IMR-90 (cell line): ENCODE measurements at regions not wholly inside any gene's neighbourhood (a gene's known extent, or its start where the extent isn't known, plus 50 kb on each side); places are given as distances from the start of the nearest gene placed in this dataset.

Experiments
- ATAC-seq: fragments of 200-7000 bp; cut with Tn5 transposase; 2 replicates; pipeline ENCODE4 v1.9.1; 2020; ENCODE audit warnings: low read depth, mild to moderate bottlenecking, moderate library complexity
- BruUV-seq: library from RNA; stranded (reverse); fragments of 400-500 nt; replicated peaks from 2 replicates; lab custom pipeline; 2021; lab: Mats Ljungman, UMichigan
- CTCF ChIA-PET: fragments of 300-600 bp; formaldehyde crosslinking; extraction: SDS; loops from one replicate; lab custom pipeline; 2021; ENCODE audit warnings: antibody characterized with exemption; lab: Yijun Ruan, JAX
- POLR2A ChIA-PET: fragments of 300-600 bp; sonication (Branson Sonifier 250); formaldehyde crosslinking; loops from one replicate; lab custom pipeline; 2022; ENCODE audit warnings: antibody characterized with exemption; ENCODE audit not compliant: unreplicated experiment; lab: Charles Lee
- DNase-seq: peaks from one replicate; pipeline ENCODE4 v3.0.0; 2013
- H2AFZ ChIP-seq: replicated peaks from 2 replicates; pipeline ENCODE3; 2013; ENCODE audit warnings: low read length, mild to moderate bottlenecking; ENCODE audit not compliant: poor library complexity
- H2AK5ac ChIP-seq: 2 replicates; pipeline ENCODE4 v1.6.1; 2013; ENCODE audit warnings: low read depth, low read length, inconsistent platforms
- H2AK9ac ChIP-seq: replicated peaks from 2 replicates; pipeline ENCODE3; 2013; ENCODE audit warnings: mild to moderate bottlenecking, low read depth, low read length, moderate library complexity; ENCODE audit not compliant: poor library complexity
- H2BK120ac ChIP-seq: 2 replicates; pipeline ENCODE4 v1.6.1; 2013; ENCODE audit warnings: low read depth, low read length, inconsistent platforms
- H2BK15ac ChIP-seq: 3 replicates; pipeline ENCODE4 v1.6.1; 2013; ENCODE audit warnings: low read depth, low read length, inconsistent platforms
- H2BK20ac ChIP-seq: 2 replicates; pipeline ENCODE4 v1.6.1; 2013; ENCODE audit warnings: low read depth, mild to moderate bottlenecking, inconsistent platforms, low read length, moderate library complexity
- H2BK5ac ChIP-seq: 2 replicates; pipeline ENCODE4 v1.6.1; 2013; ENCODE audit warnings: mild to moderate bottlenecking, low read depth, low read length, inconsistent platforms; ENCODE audit not compliant: poor library complexity, severe bottlenecking
- H3K14ac ChIP-seq: replicated peaks from 2 replicates; pipeline ENCODE4 v1.6.1; 2013; ENCODE audit warnings: low read depth, low read length, inconsistent platforms
- H3K18ac ChIP-seq: 2 replicates; pipeline ENCODE4 v1.6.1; 2013; ENCODE audit warnings: low read depth, low read length, control low read depth
- H3K23ac ChIP-seq: 2 replicates; pipeline ENCODE4 v1.6.1; 2013; ENCODE audit warnings: low read depth, low read length, inconsistent platforms
- H3K27ac ChIP-seq: 2 replicates; pipeline ENCODE4 v1.5.1; 2013; ENCODE audit warnings: mild to moderate bottlenecking, control low read depth, low read length; ENCODE audit not compliant: insufficient read depth
- H3K27me3 ChIP-seq: 2 replicates; pipeline ENCODE4 v1.6.1; 2013; ENCODE audit warnings: low read length; ENCODE audit not compliant: control insufficient read depth, insufficient read depth
- H3K36me3 ChIP-seq: 2 replicates; pipeline ENCODE4 v1.6.1; 2013; ENCODE audit warnings: low read length, mixed read lengths; ENCODE audit not compliant: control insufficient read depth, insufficient read depth
- H3K4ac ChIP-seq: 2 replicates; pipeline ENCODE4 v1.6.1; 2013; ENCODE audit warnings: low read depth, low read length, inconsistent platforms
- H3K4me1 ChIP-seq: 2 replicates; pipeline ENCODE4 v1.6.1; 2013; ENCODE audit warnings: low read length, mixed read lengths; ENCODE audit not compliant: control insufficient read depth, insufficient read depth
- H3K4me2 ChIP-seq: 2 replicates; pipeline ENCODE4 v1.6.1; 2013; ENCODE audit warnings: low read depth, mild to moderate bottlenecking, control low read depth, low read length, moderate library complexity
- H3K4me3 ChIP-seq: 2 replicates; pipeline ENCODE4 v1.5.1; 2013; ENCODE audit warnings: low read depth, mild to moderate bottlenecking, control low read depth, low read length, moderate library complexity; ENCODE audit not compliant: insufficient read depth
- H3K56ac ChIP-seq: 2 replicates; pipeline ENCODE4 v1.6.1; 2013; ENCODE audit warnings: low read length, inconsistent platforms; ENCODE audit not compliant: insufficient read depth; ENCODE audit errors: extremely low read depth
- H3K79me1 ChIP-seq, 2 experiments: 2 replicates each; pipeline ENCODE4 v1.6.1; 2013; ENCODE audit warnings: low read length in 2 of 2, inconsistent platforms in 1 of 2, low read depth in 1 of 2
- H3K9ac ChIP-seq: 2 replicates; pipeline ENCODE4 v1.6.1; 2013; ENCODE audit warnings: low read depth, low read length, control low read depth
- H3K9me1 ChIP-seq: 2 replicates; pipeline ENCODE4 v1.6.1; 2013; ENCODE audit warnings: low read length, inconsistent platforms; ENCODE audit not compliant: insufficient read depth
- H3K9me3 ChIP-seq: 2 replicates; pipeline ENCODE4 v1.6.1; 2013; ENCODE audit warnings: low read length; ENCODE audit not compliant: control insufficient read depth, insufficient read depth
- H4K20me1 ChIP-seq: 2 replicates; pipeline ENCODE4 v1.6.1; 2013; ENCODE audit warnings: low read length, inconsistent platforms; ENCODE audit not compliant: insufficient read depth
- H4K5ac ChIP-seq: 2 replicates; pipeline ENCODE4 v1.6.1; 2013; ENCODE audit warnings: mild to moderate bottlenecking, low read depth, low read length, control low read depth
- H4K8ac ChIP-seq, 2 experiments: 2 replicates each; pipeline ENCODE4 v1.6.1; 2013; ENCODE audit warnings: low read depth in 2 of 2, low read length in 2 of 2, control low read depth in 1 of 2, inconsistent platforms in 1 of 2
- H4K91ac ChIP-seq: 2 replicates; pipeline ENCODE4 v1.6.1; 2013; ENCODE audit warnings: low read depth, low read length, inconsistent platforms; ENCODE audit not compliant: insufficient read depth
- CHD1 ChIP-seq: IDR thresholded peaks from 2 replicates; pipeline ENCODE4 v1.6.1; 2012; ENCODE audit warnings: low read depth, low read length, improper control_type of control experiment
- MAZ ChIP-seq: IDR thresholded peaks from 2 replicates; pipeline ENCODE4 v1.6.1; 2012; ENCODE audit warnings: low read depth, mild to moderate bottlenecking, low read length, improper control_type of control experiment, moderate library complexity, borderline replicate concordance
- MXI1 ChIP-seq: IDR thresholded peaks from 2 replicates; pipeline ENCODE4 v1.6.1; 2012; ENCODE audit warnings: low read depth, mild to moderate bottlenecking, low read length, moderate library complexity, borderline replicate concordance
- RAD21 ChIP-seq: IDR thresholded peaks from 2 replicates; pipeline ENCODE4 v1.6.1; 2012; ENCODE audit warnings: low read length, improper control_type of control experiment
- RCOR1 ChIP-seq: IDR thresholded peaks from 2 replicates; pipeline ENCODE4 v1.6.1; 2012; ENCODE audit warnings: mild to moderate bottlenecking, low read length, improper control_type of control experiment; ENCODE audit not compliant: insufficient replicate concordance
- RFX5 ChIP-seq: IDR thresholded peaks from 2 replicates; pipeline ENCODE4 v1.8.0; 2012; ENCODE audit warnings: low read depth, mild to moderate bottlenecking, low read length, moderate library complexity
- SMC3 ChIP-seq: fragments of 150-350 bp; IDR thresholded peaks from 2 replicates; pipeline ENCODE4 v1.6.1; 2016; ENCODE audit warnings: low read depth, mild to moderate bottlenecking, antibody characterized with exemption, low read length, moderate library complexity
- WGBS, 2 experiments: methylation state at CpG; one replicate each; pipeline versions ENCODE4 v1.1.5 to v1.1.7; 2013; ENCODE audit warnings: missing lambda C conversion rate in 2 of 2; ENCODE audit not compliant: insufficient read length in 1 of 2; ENCODE audit errors: extremely low coverage in 2 of 2; 5-methylcytosine and 5-hydroxymethylcytosine counted together
- dilution Hi-C: fragments of 300-500 bp; cut with HindIII; formaldehyde crosslinking; loops from one replicate; pipeline ENCODE4 v1.14.3; 2018; ENCODE audit warnings: low sequenced_read_pairs; ENCODE audit not compliant: unreplicated experiment
- in situ Hi-C: fragments of 300-500 bp; cut with MboI; formaldehyde crosslinking; loops from 3 replicates; pipeline ENCODE4 v1.14.3; 2019; ENCODE audit warnings: low sequenced_read_pairs, inconsistent platforms, mixed read lengths
- intact Hi-C: fragments of 100-400 bp; cut with micrococcal nuclease; formaldehyde crosslinking; loops from 2 replicates; pipeline ENCODE4 v1.10.0; 2022
- TF ChIP-seq, protein P1 (sequence below): conservative IDR thresholded peaks from 2 replicates; pipeline ENCODE4 v1.5.1; 2012; ENCODE audit warnings: mild to moderate bottlenecking, low read depth, low read length, improper control_type of control experiment
- TF ChIP-seq, protein P2 (sequence below): fragments of 150-350 bp; IDR thresholded peaks from 2 replicates; pipeline ENCODE4 v1.6.1; 2016; ENCODE audit warnings: low read depth, mild to moderate bottlenecking, low read length, moderate library complexity, borderline replicate concordance

- H3K27me3 ChIP-seq = no peaks in the 10 kb centered on the region
- no peak overlapping the region for H2AFZ ChIP-seq
- no peak overlapping the region for H2AK9ac ChIP-seq
- ChIA-PET CTCF (no interaction called here), POLR2A (no interaction called here)
- ATAC-seq = no peak
- H4K91ac ChIP-seq = no peak overlapping the region
- H4K8ac ChIP-seq = no peak overlapping the region
- no peak overlapping the region for H3K27ac ChIP-seq
- H4K5ac ChIP-seq = no peak overlapping the region
- H3K4ac ChIP-seq = no peak overlapping the region
- no peaks in the 10 kb centered on the region for H4K20me1 ChIP-seq
- peaks cover 36% of the 10 kb centered on the region for H3K9me3 ChIP-seq
- dilution Hi-C loops (no loop called here), in situ Hi-C loops (no loop called here), intact Hi-C loops (no loop called here)
- no peak overlapping the region for H3K14ac ChIP-seq
- H3K9ac ChIP-seq = no peak overlapping the region
- H2BK5ac ChIP-seq = no peak overlapping the region
- WGBS, 2 experiments = no CpG with 5 or more reads among the region's 6 CpGs
- no peak overlapping the region for H3K18ac ChIP-seq
- no TSS peak for BruUV-seq
- H3K9me1 ChIP-seq = no peaks in the 10 kb centered on the region
- H3K4me3 ChIP-seq = no peak overlapping the region
- no peak overlapping the region for H2BK20ac ChIP-seq
- H3K23ac ChIP-seq = no peak overlapping the region
- H3K79me1 ChIP-seq = no peaks in the 10 kb centered on the region
- no peak for TF ChIP-seq CHD1
- TF ChIP-seq SMC3 = no peak
- TF ChIP-seq, protein P1, sequence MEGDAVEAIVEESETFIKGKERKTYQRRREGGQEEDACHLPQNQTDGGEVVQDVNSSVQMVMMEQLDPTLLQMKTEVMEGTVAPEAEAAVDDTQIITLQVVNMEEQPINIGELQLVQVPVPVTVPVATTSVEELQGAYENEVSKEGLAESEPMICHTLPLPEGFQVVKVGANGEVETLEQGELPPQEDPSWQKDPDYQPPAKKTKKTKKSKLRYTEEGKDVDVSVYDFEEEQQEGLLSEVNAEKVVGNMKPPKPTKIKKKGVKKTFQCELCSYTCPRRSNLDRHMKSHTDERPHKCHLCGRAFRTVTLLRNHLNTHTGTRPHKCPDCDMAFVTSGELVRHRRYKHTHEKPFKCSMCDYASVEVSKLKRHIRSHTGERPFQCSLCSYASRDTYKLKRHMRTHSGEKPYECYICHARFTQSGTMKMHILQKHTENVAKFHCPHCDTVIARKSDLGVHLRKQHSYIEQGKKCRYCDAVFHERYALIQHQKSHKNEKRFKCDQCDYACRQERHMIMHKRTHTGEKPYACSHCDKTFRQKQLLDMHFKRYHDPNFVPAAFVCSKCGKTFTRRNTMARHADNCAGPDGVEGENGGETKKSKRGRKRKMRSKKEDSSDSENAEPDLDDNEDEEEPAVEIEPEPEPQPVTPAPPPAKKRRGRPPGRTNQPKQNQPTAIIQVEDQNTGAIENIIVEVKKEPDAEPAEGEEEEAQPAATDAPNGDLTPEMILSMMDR = no peak
- TF ChIP-seq MXI1 = no peak
- no peak for TF ChIP-seq RAD21
- TF ChIP-seq RCOR1 = no peak
- TF ChIP-seq RFX5 = no peak
- no peak for TF ChIP-seq MAZ
- TF ChIP-seq, protein P2, sequence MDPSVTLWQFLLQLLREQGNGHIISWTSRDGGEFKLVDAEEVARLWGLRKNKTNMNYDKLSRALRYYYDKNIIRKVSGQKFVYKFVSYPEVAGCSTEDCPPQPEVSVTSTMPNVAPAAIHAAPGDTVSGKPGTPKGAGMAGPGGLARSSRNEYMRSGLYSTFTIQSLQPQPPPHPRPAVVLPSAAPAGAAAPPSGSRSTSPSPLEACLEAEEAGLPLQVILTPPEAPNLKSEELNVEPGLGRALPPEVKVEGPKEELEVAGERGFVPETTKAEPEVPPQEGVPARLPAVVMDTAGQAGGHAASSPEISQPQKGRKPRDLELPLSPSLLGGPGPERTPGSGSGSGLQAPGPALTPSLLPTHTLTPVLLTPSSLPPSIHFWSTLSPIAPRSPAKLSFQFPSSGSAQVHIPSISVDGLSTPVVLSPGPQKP = no peak
- H2BK15ac ChIP-seq = no peak overlapping the region
- no peak for DNase-seq
- H2BK120ac ChIP-seq = no peak overlapping the region
- no peak overlapping the region for H2AK5ac ChIP-seq
- H3K4me2 ChIP-seq = no peak overlapping the region
- H3K36me3 ChIP-seq = no peaks in the 10 kb centered on the region
- no peaks in the 10 kb centered on the region for H3K4me1 ChIP-seq
- no peak overlapping the region for H3K56ac ChIP-seq
These were observed 283.5 kb downstream of the C1orf94 start for GRCh38 chr1:34460193-34460592.
